BE2C (cell line): ENCODE measurements at regions not wholly inside any gene's neighbourhood (a gene's known extent, or its start where the extent isn't known, plus 50 kb on each side); places are given as distances from the start of the nearest gene placed in this dataset.

Source experiments
- DNase-seq: peaks from one replicate; pipeline ENCODE4 v3.0.0-alpha.2; 2020
- H3K27me3 ChIP-seq: fragments of 250-450 bp; sonication (Bioruptor Pico); 2 replicates; pipeline ENCODE4 v1.5.1; 2020; ENCODE audit warnings: mild to moderate bottlenecking
- H3K36me3 ChIP-seq: fragments of 250-450 bp; sonication (Bioruptor Pico); 2 replicates; pipeline ENCODE4 v1.5.1; 2020; ENCODE audit warnings: mild to moderate bottlenecking
- H3K4me1 ChIP-seq: fragments of 250-450 bp; sonication (Bioruptor Pico); 2 replicates; pipeline ENCODE4 v1.5.1; 2020
- H3K4me3 ChIP-seq: 2 replicates; pipeline ENCODE4 v1.5.1; 2011; ENCODE audit warnings: low read depth, low read length
- H3K9me3 ChIP-seq: fragments of 250-450 bp; sonication (Bioruptor Pico); 2 replicates; pipeline ENCODE4 v1.5.1; 2020
- TF ChIP-seq, protein P1 (sequence below): IDR thresholded peaks from 2 replicates; pipeline ENCODE4 v1.5.1; 2012; ENCODE audit warnings: mild to moderate bottlenecking, low read depth, low read length

DNA sequence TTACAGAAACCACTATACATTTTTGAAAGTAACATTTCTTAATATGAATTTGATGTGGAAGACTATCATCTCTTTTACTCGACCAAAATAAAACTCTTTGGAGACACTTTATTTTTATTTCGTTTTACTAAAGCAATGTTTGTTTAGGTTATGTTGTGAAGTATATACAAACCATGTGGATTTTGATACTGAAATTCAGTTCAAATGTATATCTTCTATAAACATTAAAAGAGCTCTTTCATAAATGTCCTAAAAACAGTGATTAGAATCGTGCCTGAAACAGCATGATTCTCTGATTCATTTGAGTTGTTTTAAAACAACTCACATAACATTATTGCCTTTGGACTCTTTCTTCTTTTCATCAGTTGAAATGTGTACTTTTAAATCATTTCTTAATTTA is 373.7 kb upstream of the GOLIM4 start:
- no peak for DNase-seq
- no peaks in the 10 kb centered on the region for H3K9me3 ChIP-seq
- H3K4me1 ChIP-seq = no peaks in the 10 kb centered on the region
- H3K27me3 ChIP-seq = no peaks in the 10 kb centered on the region
- H3K36me3 ChIP-seq = no peaks in the 10 kb centered on the region
- TF ChIP-seq, protein P1, sequence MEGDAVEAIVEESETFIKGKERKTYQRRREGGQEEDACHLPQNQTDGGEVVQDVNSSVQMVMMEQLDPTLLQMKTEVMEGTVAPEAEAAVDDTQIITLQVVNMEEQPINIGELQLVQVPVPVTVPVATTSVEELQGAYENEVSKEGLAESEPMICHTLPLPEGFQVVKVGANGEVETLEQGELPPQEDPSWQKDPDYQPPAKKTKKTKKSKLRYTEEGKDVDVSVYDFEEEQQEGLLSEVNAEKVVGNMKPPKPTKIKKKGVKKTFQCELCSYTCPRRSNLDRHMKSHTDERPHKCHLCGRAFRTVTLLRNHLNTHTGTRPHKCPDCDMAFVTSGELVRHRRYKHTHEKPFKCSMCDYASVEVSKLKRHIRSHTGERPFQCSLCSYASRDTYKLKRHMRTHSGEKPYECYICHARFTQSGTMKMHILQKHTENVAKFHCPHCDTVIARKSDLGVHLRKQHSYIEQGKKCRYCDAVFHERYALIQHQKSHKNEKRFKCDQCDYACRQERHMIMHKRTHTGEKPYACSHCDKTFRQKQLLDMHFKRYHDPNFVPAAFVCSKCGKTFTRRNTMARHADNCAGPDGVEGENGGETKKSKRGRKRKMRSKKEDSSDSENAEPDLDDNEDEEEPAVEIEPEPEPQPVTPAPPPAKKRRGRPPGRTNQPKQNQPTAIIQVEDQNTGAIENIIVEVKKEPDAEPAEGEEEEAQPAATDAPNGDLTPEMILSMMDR = no peak
- no peak overlapping the region for H3K4me3 ChIP-seq

DNA sequence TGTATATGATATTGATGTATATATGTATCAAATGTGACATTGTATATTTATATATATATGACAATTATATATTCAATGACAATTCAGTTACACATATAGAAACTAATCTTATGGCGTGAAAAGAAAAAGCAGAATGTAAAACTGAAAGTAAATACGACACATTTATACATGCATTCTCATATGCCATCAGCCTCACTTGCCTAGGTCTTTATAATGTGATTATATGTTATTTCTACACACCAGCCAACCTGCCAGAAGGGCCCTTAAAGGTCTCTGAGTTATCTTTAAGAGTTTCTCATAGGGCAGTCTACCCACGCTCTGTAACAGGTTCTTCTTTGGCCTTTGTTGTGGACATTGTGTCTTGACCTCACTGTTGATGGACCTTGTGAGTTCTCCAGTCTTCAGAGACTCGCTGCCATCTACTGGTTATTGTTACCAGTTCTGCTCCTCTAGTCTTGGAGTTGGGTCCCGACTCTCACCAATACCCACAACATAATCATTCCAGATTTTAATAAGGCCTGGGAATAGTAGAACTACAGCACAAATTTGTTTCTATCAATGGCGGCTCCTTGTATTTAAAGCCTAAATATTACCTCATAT is 371.5 kb upstream of the GOLIM4 start:
- no peak overlapping the region for H3K4me3 ChIP-seq
- DNase-seq = no peak
- H3K36me3 ChIP-seq = no peaks in the 10 kb centered on the region
- no peaks in the 10 kb centered on the region for H3K9me3 ChIP-seq
- TF ChIP-seq, protein P1 = no peak
- H3K4me1 ChIP-seq = no peaks in the 10 kb centered on the region
- H3K27me3 ChIP-seq = no peaks in the 10 kb centered on the region

DNA sequence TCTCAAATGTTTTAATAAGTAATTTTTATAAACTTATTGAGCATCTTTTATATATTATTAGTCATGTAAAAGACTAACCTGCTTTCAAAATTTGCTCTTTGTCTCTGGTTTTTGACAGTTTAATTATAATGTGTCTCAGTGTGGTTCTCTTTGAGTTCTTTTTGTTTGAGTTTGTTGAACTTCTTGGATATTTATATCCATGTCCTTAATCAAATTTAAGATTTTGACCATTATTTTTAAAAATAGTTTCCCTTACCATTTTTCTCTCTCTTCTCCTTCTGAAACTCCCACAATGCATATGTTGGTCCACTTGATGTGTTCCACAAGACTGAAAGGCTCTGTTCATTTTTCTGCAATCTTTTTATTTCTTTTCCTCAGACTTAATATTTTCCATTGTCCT is 366.1 kb upstream of the GOLIM4 start:
- Histone ChIP-seq H3K36me3 (no peaks in the 10 kb centered on the region), H3K4me1 (no peaks in the 10 kb centered on the region), H3K9me3 (no peaks in the 10 kb centered on the region), H3K27me3 (no peaks in the 10 kb centered on the region), H3K4me3 (no peak overlapping the region)
- no peak for DNase-seq
- TF ChIP-seq, protein P1 = no peak

DNA sequence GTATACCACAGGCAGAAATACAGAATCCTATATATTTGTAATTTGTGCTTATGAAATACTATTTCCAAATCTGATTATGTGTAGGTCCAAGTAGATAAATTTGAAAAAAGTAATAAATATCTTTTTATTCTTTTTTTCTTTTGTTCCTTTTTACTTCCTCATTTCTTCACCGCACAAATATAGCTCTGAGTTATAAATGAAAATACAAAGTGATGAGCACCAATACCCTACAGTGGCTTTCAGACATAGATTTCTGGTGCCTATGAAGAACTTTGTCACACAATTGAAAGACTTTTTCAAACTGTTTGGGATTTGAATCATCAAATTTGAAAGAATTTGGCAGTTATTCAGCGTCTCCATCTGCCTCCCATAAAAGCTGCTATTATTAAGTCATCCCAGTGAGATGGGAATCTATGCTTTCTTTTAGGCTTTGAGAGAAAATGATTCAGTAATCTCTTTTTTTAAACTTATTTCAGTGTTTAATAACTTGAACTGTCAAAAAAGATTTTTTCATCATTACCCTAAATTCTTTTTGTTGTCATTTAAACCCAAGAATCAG is 363.6 kb upstream of the GOLIM4 start:
- Histone ChIP-seq H3K36me3 (no peaks in the 10 kb centered on the region), H3K4me1 (no peaks in the 10 kb centered on the region), H3K9me3 (no peaks in the 10 kb centered on the region), H3K27me3 (no peaks in the 10 kb centered on the region), H3K4me3 (no peak overlapping the region)
- no peak for DNase-seq
- TF ChIP-seq, protein P1 = no peak

DNA sequence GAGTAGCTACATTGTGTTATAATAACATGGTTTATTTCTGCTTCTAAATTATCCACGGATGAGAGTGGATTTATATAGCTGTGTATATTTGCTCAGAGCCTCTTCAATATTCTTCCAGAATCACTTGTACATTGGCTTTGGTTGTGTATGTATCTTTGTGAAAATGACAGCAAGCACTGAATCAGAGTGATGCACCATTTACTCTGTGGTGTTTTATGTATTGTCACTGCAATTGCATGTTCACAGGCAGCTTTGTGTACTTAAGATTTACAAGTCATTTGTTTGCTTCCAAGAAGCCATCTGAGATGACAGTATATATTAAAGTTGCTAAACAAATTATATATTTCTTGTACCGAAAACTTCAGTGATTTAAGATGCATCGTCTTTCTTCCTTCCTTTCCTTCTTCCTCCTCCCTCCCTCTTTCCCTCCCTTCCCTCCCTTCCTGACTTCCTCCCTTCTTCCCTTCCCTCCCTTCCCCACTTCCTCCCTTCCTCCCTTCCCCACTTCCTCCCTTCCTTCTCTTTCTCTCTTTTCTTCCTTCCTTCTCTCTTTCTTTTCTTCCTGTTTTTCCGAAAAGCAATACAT is 362.3 kb upstream of the GOLIM4 start:
- TF ChIP-seq, protein P1 = no peak
- no peaks in the 10 kb centered on the region for H3K9me3 ChIP-seq
- H3K4me1 ChIP-seq = no peaks in the 10 kb centered on the region
- no peak overlapping the region for H3K4me3 ChIP-seq
- no peaks in the 10 kb centered on the region for H3K27me3 ChIP-seq
- no peak for DNase-seq
- no peaks in the 10 kb centered on the region for H3K36me3 ChIP-seq

DNA sequence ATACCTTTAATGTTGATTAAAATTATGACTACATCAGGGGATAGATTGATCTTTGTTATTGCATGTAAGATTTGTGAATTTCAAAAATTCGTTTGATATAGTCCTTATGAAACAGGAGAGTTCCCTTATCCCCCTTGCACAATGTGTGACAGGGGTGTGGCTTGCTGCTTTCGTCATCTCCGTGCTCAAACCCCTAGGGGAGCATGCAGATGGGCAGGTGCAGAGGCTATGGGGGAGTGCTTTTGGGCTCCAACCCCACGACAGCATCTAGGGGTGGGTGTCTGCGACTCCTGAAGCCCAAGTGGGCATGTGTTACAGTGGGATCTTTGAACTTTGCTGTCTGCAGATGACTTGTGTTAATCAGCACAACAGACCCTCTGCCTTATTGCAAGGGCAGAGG is 360.1 kb upstream of the GOLIM4 start:
- no peak for DNase-seq
- TF ChIP-seq, protein P1 = no peak
- Histone ChIP-seq H3K9me3 (no peaks in the 10 kb centered on the region), H3K27me3 (no peaks in the 10 kb centered on the region), H3K4me1 (no peaks in the 10 kb centered on the region), H3K4me3 (no peak overlapping the region), H3K36me3 (no peaks in the 10 kb centered on the region)
